Gastroesophageal sphincter (tissue), 3 donors: ENCODE measurements at regions not wholly inside any gene's neighbourhood (a gene's known extent, or its start where the extent isn't known, plus 50 kb on each side); places are given as distances from the start of the nearest gene placed in this dataset.
"Not testable (repeated sequence)": the region's sequence is repeated elsewhere in the genome, so short reads cannot be mapped to it uniquely, and the experiment has no call there.

Experiments used
- CTCF ChIP-seq, 4 experiments: fragments of 200-600 bp in 2 of 4; fragments of 450-650 bp in 2 of 4; sonication (generic) in 1 of 4; IDR thresholded peaks; one replicate each; pipeline ENCODE4 v1.5.1; 2017 to 2019; ENCODE audit warnings: antibody characterized with exemption in 4 of 4, mild to moderate bottlenecking in 2 of 4, moderate library complexity in 2 of 4
- EP300 ChIP-seq: sonication (generic); formaldehyde crosslinking; IDR thresholded peaks from one replicate; pipeline ENCODE4 v1.6.1; 2017; ENCODE audit warnings: antibody characterized with exemption, mild to moderate bottlenecking
- POLR2A ChIP-seq, 2 donors: fragments of 450-650 bp; IDR thresholded peaks; one replicate each; pipeline ENCODE4 v1.6.1; 2017; ENCODE audit warnings: antibody characterized with exemption in 2 of 2, mild to moderate bottlenecking in 2 of 2, moderate library complexity in 1 of 2

DNA sequence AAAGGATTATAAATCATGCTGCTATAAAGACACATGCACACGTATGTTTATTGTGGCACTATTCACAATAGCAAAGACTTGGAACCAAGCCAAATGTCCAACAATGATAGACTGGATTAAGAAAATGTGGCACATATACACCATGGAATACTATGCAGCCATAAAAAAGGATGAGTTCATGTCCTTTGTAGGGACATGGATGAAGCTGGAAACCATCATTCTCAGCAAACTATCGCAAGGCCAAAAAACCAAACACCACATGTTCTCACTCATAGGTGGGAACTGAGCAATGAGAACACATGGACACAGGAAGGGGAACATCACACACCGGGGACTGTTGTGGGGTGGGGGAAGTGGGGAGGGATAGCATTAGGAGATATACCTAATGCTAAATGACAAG lies 127.1 kb upstream of the GRAMD2B start:
- not testable (repeated sequence) for TF ChIP-seq EP300; POLR2A (IDR thresholded peaks at IDR 0.05); CTCF (IDR thresholded peaks at IDR 0.05)
